ENCODE measurements at regions not wholly inside any gene's neighbourhood (a gene's known extent, or its start where the extent isn't known, plus 50 kb on each side); places are given as distances from the start of the nearest gene placed in this dataset.

DNA sequence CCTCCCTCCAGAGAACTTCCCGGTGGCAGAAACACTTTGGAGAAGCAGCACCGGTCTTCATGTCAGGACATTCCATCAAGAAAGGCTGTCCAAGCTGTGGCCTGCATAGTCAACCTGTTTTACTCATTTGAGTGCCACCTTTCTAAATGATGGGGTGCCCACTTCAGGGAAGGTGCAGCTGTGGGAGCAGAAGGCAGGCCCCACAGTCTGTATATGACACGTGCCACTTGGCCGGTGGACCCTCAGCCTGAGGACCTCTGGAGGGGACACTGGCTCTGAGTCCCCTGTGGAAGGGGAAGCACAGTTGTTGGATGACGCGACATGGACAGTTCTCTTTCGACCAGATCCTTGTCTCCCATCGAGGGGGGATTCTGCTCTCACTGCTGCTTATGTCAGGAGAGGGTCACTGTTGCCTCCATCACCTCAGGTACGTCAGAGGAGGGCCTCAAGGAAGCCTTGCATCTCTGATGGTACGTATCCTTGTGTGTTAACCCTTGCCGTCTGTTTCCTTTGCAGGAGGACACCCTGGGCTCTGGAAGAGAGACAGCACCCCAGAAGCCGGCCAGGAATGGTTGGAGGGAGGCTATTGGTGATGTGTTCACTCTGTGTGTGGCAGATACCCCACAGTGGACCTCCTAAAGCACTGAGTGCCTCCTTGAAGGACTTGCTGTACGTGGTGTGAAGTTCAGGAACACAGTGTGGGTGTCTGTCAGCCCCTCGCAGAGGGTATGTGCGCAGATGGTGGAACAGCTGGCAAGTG is 132.1 kb upstream of the RTL1 start:
- WGBS, 5 donors: 76 to 85% (median 82%) methylated on average over 15 of the region's 15 CpGs
- no peak for DNase-seq

GRCh38 chr14:101037021-101037817 is 133.7 kb upstream of the RTL1 start:
- no peak for DNase-seq
- intact Hi-C loops (cut with DNase I; ENCODE audit: low total_unique reads): no loop called here
- Histone ChIP-seq H3K27ac (no peak overlapping the region), H3K27me3 (no peaks in the 10 kb centered on the region), H3K4me1 (no peaks in the 10 kb centered on the region), H3K36me3 (no peaks in the 10 kb centered on the region), H3K4me3 (no peak overlapping the region), H3K9me3 (no peaks in the 10 kb centered on the region)
- TF ChIP-seq POLR2AphosphoS5 (IDR thresholded peaks at IDR 0.05): no peak
- no peak for TF ChIP-seq EP300 (IDR thresholded peaks at IDR 0.05)
- TF ChIP-seq POLR2A (IDR thresholded peaks at IDR 0.05): no peak
- TF ChIP-seq, protein P1, sequence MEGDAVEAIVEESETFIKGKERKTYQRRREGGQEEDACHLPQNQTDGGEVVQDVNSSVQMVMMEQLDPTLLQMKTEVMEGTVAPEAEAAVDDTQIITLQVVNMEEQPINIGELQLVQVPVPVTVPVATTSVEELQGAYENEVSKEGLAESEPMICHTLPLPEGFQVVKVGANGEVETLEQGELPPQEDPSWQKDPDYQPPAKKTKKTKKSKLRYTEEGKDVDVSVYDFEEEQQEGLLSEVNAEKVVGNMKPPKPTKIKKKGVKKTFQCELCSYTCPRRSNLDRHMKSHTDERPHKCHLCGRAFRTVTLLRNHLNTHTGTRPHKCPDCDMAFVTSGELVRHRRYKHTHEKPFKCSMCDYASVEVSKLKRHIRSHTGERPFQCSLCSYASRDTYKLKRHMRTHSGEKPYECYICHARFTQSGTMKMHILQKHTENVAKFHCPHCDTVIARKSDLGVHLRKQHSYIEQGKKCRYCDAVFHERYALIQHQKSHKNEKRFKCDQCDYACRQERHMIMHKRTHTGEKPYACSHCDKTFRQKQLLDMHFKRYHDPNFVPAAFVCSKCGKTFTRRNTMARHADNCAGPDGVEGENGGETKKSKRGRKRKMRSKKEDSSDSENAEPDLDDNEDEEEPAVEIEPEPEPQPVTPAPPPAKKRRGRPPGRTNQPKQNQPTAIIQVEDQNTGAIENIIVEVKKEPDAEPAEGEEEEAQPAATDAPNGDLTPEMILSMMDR (IDR thresholded peaks at IDR 0.05): no peak
- 71 to 79% (median 78%) methylated on average over 12 of the region's 12 CpGs for WGBS, 5 donors

More for the DNA sequence above, 132.1 kb upstream of the RTL1 start:
- Histone ChIP-seq H3K36me3 (no peaks in the 10 kb centered on the region), H3K9me3 (no peaks in the 10 kb centered on the region), H3K27ac (no peak overlapping the region), H3K4me1 (no peaks in the 10 kb centered on the region), H3K27me3 (no peaks in the 10 kb centered on the region), H3K4me3 (no peak overlapping the region)
- intact Hi-C loops (cut with DNase I; ENCODE audit: low total_unique reads): no loop called here
- TF ChIP-seq EP300 (IDR thresholded peaks at IDR 0.05) (no peak), POLR2A (IDR thresholded peaks at IDR 0.05) (no peak), POLR2AphosphoS5 (IDR thresholded peaks at IDR 0.05) (no peak)
- TF ChIP-seq, protein P1 (IDR thresholded peaks at IDR 0.05): no peak

DNA sequence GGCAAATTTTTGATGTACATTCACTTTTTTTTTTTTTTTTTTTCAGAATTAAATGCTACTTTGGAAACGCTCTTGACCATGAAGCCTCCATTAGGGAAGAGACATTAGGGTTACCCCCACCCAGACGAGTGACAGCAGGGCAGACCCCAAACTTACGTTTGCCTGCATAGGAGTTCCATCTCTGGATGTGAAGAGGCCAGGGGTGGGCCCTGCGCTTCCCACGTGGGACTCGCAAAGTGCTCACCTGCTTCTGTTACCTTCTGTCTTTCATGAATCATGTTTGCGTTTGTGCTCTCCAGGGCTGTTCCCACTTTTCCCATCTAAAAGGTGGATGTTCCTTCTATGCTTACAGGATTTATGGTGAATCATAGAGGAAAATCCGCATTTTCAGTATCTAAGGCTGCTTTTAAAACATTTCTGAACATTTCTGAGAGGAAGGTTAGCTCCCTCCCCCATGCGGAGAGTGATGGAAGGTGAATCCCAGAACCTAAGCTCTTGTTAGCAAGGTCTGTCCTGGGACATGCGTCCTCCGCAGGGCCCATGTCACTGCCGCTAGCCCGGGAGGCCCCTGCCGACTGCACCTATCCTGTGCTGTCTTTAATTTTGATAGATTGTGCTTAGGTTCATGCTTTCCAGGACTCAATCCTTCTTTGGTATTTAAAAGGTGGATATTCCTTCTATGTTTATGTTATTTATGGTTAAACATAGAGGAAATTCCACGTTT is 135.7 kb upstream of the RTL1 start:
- Histone ChIP-seq H3K4me3 (no peak overlapping the region), H3K9me3 (no peaks in the 10 kb centered on the region), H3K36me3 (no peaks in the 10 kb centered on the region), H3K27me3 (no peaks in the 10 kb centered on the region), H3K27ac (no peak overlapping the region), H3K4me1 (no peaks in the 10 kb centered on the region)
- WGBS, 5 donors: 82 to 87% (median 85%) methylated on average over 15 of the region's 15 CpGs
- DNase-seq: no peak
- no peak for TF ChIP-seq POLR2A (IDR thresholded peaks at IDR 0.05)
- TF ChIP-seq, protein P1 (IDR thresholded peaks at IDR 0.05): no peak
- no peak for TF ChIP-seq POLR2AphosphoS5 (IDR thresholded peaks at IDR 0.05)
- intact Hi-C loops (cut with DNase I; ENCODE audit: low total_unique reads): no loop called here

- intact Hi-C loops (cut with DNase I; ENCODE audit: low total_unique reads): no loop called here
- H3K4me1 ChIP-seq: no peaks in the 10 kb centered on the region
- no peak overlapping the region for H3K4me3 ChIP-seq
- no peak overlapping the region for H3K27ac ChIP-seq
- H3K36me3 ChIP-seq: no peaks in the 10 kb centered on the region
- H3K9me3 ChIP-seq: no peaks in the 10 kb centered on the region
- TF ChIP-seq EP300 (IDR thresholded peaks at IDR 0.05) (no peak), POLR2A (IDR thresholded peaks at IDR 0.05) (no peak), POLR2AphosphoS5 (IDR thresholded peaks at IDR 0.05) (no peak)
- TF ChIP-seq, protein P1 (IDR thresholded peaks at IDR 0.05): no peak
- H3K27me3 ChIP-seq: no peaks in the 10 kb centered on the region
- WGBS, 5 donors: 84 to 90% (median 85%) methylated on average over 15 of the region's 15 CpGs
- DNase-seq: no peak
These were observed 136.2 kb upstream of the RTL1 start for GRCh38 chr14:101039755-101040138.
